ENCODE measurements at regions not wholly inside any gene's neighbourhood (a gene's known extent, or its start where the extent isn't known, plus 50 kb on each side); places are given as distances from the start of the nearest gene placed in this dataset.

DNA sequence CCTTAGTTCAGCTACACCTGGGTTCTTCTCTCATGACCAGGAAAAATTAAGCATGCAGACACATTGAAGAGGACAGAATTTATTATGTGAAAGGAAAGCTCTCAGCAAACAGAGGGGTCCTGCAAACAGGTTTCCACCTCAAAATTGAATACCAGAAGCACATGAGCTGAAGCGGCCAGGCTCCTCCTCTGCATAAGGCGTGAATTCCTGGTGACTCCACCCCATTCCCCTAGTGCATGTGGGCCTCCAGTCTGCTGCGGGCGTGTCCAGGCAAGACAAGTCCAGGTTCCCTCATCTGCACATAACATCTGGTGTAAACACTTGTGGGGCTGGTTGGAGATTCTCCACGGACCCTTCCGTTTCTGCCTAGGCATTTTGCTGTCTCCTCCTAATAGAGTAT, 1156.4 kb downstream of the FOXD4L5 start:
- TF ChIP-seq, protein P1, sequence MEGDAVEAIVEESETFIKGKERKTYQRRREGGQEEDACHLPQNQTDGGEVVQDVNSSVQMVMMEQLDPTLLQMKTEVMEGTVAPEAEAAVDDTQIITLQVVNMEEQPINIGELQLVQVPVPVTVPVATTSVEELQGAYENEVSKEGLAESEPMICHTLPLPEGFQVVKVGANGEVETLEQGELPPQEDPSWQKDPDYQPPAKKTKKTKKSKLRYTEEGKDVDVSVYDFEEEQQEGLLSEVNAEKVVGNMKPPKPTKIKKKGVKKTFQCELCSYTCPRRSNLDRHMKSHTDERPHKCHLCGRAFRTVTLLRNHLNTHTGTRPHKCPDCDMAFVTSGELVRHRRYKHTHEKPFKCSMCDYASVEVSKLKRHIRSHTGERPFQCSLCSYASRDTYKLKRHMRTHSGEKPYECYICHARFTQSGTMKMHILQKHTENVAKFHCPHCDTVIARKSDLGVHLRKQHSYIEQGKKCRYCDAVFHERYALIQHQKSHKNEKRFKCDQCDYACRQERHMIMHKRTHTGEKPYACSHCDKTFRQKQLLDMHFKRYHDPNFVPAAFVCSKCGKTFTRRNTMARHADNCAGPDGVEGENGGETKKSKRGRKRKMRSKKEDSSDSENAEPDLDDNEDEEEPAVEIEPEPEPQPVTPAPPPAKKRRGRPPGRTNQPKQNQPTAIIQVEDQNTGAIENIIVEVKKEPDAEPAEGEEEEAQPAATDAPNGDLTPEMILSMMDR (IDR thresholded peaks at IDR 0.05) = no peak
- TF ChIP-seq POLR2A (IDR thresholded peaks at IDR 0.05) (no peak), POLR2AphosphoS5 (IDR thresholded peaks at IDR 0.05) (no peak)

All from suprapubic skin (tissue), 4 donors.